GM13976 (cell line): ENCODE measurements at regions not wholly inside any gene's neighbourhood (a gene's known extent, or its start where the extent isn't known, plus 50 kb on each side); places are given as distances from the start of the nearest gene placed in this dataset.

ENCODE experiments used
- DNase-seq: peaks from one replicate; pipeline ENCODE4 v3.0.0; 2012; ENCODE audit warnings: low spot score
- CTCF ChIP-seq: IDR thresholded peaks from 2 replicates; pipeline ENCODE4 v1.5.1; 2012; ENCODE audit warnings: borderline replicate concordance, mild to moderate bottlenecking; ENCODE audit not compliant: insufficient read depth; ENCODE audit errors: extremely low read depth, missing control alignments, control extremely low read depth
- in situ Hi-C: fragments of 300-500 bp; cut with MboI; formaldehyde crosslinking; loops from one replicate; pipeline ENCODE4 v1.12.0; 2022; ENCODE audit warnings: low sequenced_read_pairs, mixed read lengths, inconsistent platforms; ENCODE audit not compliant: unreplicated experiment

DNA sequence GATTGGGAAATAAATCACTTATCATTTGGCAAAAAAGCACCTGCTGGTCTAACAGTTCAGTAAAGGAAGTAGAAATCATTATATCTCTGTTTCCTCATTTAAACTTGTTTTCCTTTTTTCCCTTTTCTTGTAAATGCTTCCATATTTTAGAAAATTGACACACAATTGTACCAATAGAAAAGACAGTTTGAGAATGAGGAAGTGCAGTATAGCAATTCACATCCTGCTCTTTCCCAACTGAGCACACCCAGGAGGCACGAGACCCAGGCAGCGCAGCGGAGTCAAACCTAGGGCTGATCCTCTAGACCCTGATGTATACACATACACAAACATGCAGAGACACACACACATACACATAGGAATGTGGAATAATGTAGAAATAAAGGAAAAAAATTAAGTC is 74.8 kb upstream of the PACRGL start:
- in situ Hi-C loops: no loop called here
- no peak for DNase-seq
- no peak for TF ChIP-seq CTCF

DNA sequence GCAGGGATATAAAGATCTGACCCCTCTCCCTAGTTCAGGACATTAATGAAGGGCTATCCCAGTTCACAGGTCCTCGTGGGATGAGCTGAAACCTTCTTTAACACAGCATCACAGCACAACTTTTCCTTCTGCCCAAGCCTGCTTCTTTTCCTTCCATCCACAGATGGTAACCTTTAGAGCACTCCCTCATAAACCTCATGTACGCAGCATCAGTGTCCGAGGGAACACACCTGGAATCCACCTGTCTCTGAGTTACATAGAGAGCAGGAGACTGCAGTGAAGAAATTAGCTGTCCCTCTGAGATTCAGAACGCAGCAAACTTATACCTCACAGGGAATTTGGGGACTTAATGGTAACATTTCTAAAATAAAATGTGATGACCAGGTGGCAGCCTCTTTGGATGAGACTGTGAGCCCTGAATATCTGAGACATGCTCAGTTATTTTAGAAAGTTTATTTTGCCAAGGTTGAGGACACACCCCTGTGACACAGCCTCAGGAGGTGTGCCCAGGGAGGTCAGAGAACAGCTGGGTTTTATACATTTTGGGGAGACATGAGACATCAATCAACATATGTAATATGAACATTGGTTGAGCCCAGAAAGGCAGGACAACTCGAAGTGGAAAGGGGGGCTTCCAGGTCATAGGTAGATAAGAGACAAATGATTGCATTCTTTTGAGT is 73.8 kb upstream of the PACRGL start:
- DNase-seq: no peak
- in situ Hi-C loops: no loop called here
- TF ChIP-seq CTCF: no peak

DNA sequence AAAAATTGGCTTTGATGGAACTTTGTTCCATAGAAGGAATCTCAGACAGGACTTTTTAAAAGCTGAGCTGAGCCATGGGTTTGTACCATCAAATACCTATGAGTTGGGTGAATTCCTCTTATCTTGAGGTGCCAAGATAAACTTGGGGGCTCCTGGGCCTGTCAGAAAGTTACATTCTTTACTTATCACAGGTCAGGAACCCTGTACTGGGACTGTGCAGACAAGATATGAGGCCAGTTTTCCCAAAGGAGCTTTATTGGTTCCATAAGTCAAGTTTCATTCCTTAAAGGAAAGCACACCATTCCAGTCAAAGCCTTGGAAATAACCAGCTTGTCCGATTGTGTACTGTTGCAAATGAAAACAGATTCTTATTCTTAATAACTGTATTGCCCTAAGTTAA is 72.4 kb upstream of the PACRGL start:
- in situ Hi-C loops: no loop called here
- no peak for TF ChIP-seq CTCF
- DNase-seq: no peak

- DNase-seq: no peak
- in situ Hi-C loops: no loop called here
- TF ChIP-seq CTCF: no peak
Measured at GRCh38 chr4:20629186-20630106, 70.8 kb upstream of the PACRGL start.

DNA sequence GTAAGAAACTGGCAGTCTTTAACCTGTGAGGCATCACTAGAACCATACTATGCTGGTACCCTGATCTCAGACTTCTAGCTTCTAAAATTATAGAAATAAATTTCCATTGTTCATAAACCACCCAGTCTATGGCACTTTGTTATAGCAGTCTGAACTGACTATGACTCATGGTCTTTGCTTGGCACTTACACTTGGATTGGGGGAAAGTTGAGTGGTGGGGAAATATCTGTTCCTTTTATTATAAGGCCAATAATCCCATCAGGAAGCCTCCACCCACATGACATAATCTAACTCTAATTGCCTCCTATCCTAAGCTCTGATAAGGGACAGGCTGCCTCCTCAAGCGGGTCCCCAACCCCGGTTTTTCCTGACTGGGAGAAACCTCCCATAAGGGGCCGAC is 61.4 kb upstream of the PACRGL start:
- DNase-seq: no peak
- in situ Hi-C loops: no loop called here
- TF ChIP-seq CTCF: no peak

GRCh38 chr4:20639346-20639745 is 60.9 kb upstream of the PACRGL start:
- DNase-seq: no peak
- TF ChIP-seq CTCF: no peak
- in situ Hi-C loops: no loop called here
